Vagina (tissue), 2 donors: ENCODE measurements at regions not wholly inside any gene's neighbourhood (a gene's known extent, or its start where the extent isn't known, plus 50 kb on each side); places are given as distances from the start of the nearest gene placed in this dataset.

Experiments used
- DNase-seq, 2 donors: peaks; one replicate each; pipeline ENCODE4 v3.0.0-alpha.2; 2017; ENCODE audit errors: extremely low spot score in 2 of 2
- H3K27ac ChIP-seq: fragments of 200-600 bp; sonication (generic); one replicate; pipeline ENCODE4 v1.5.1; 2019
- H3K27me3 ChIP-seq: fragments of 200-600 bp; sonication (generic); one replicate; pipeline ENCODE4 v1.5.1; 2019
- H3K36me3 ChIP-seq, 2 donors: fragments of 200-600 bp; sonication (generic); one replicate each; pipeline ENCODE4 v1.5.1; 2017 to 2019
- H3K4me1 ChIP-seq: fragments of 200-600 bp; sonication (generic); one replicate; pipeline ENCODE4 v1.5.1; 2019
- H3K4me3 ChIP-seq, 2 donors: fragments of 200-600 bp; sonication (generic); 1 replicate in 1 of 2; 2 replicates in 1 of 2; pipeline ENCODE4 v1.5.1; 2016 to 2019
- H3K9me3 ChIP-seq: fragments of 200-600 bp; sonication (generic); one replicate; pipeline ENCODE4 v1.5.1; 2019
- POLR2A ChIP-seq, 2 donors: fragments of 450-650 bp; IDR thresholded peaks; one replicate each; pipeline ENCODE4 v1.6.1; 2017; ENCODE audit warnings: antibody characterized with exemption in 2 of 2, mild to moderate bottlenecking in 2 of 2, moderate library complexity in 2 of 2
- POLR2AphosphoS5 ChIP-seq, 2 donors: sonication (generic); formaldehyde crosslinking; IDR thresholded peaks; one replicate each; pipeline ENCODE4 v1.9.0; 2017; ENCODE audit warnings: antibody characterized with exemption in 2 of 2, mild to moderate bottlenecking in 2 of 2, low read depth in 1 of 2; ENCODE audit not compliant: insufficient read depth in 1 of 2
- intact Hi-C: fragments of 100-400 bp; cut with DNase I; formaldehyde crosslinking; loops from one replicate; pipeline ENCODE4 v1.15.1; 2023
- TF ChIP-seq, protein P1 (sequence below), 3 experiments: fragments of 450-650 bp in 2 of 3; fragments of 200-600 bp in 1 of 3; sonication (generic) in 1 of 3; IDR thresholded peaks; one replicate each; pipeline ENCODE4 v1.5.1; 2017 to 2019; ENCODE audit warnings: antibody characterized with exemption in 3 of 3, mild to moderate bottlenecking in 2 of 3, moderate library complexity in 2 of 3

DNA sequence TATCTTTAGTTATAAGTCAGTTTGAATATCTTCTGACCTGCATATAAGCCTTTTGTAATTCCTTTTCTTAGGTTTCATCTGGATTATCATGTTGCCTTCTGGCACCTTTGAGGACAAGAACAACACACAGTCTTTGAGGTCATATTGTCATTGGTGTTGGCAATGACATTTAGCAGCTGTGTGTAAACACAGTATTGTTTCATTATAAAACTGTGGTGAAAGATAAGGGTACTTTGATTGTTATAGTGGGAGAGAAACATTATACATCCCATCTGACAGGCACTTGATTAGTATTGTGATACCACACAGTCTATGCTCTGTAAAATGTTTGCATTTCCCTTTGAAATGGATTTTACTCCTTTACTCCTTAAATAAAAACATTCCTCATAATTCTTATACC is 313.5 kb downstream of the RPRM start:
- Histone ChIP-seq H3K27me3 (no peaks in the 10 kb centered on the region), H3K4me3 (no peak overlapping the region), H3K36me3 (no peaks in the 10 kb centered on the region), H3K9me3 (no peaks in the 10 kb centered on the region), H3K27ac (no peak overlapping the region), H3K4me1 (no peaks in the 10 kb centered on the region)
- TF ChIP-seq, protein P1, sequence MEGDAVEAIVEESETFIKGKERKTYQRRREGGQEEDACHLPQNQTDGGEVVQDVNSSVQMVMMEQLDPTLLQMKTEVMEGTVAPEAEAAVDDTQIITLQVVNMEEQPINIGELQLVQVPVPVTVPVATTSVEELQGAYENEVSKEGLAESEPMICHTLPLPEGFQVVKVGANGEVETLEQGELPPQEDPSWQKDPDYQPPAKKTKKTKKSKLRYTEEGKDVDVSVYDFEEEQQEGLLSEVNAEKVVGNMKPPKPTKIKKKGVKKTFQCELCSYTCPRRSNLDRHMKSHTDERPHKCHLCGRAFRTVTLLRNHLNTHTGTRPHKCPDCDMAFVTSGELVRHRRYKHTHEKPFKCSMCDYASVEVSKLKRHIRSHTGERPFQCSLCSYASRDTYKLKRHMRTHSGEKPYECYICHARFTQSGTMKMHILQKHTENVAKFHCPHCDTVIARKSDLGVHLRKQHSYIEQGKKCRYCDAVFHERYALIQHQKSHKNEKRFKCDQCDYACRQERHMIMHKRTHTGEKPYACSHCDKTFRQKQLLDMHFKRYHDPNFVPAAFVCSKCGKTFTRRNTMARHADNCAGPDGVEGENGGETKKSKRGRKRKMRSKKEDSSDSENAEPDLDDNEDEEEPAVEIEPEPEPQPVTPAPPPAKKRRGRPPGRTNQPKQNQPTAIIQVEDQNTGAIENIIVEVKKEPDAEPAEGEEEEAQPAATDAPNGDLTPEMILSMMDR (IDR thresholded peaks at IDR 0.05), result no peak
- TF ChIP-seq POLR2AphosphoS5 (IDR thresholded peaks at IDR 0.05; ENCODE audit: insufficient read depth in 1 of 2, low read depth in 1 of 2), result no peak
- TF ChIP-seq POLR2A (IDR thresholded peaks at IDR 0.05), result no peak
- intact Hi-C loops, result no loop called here
- DNase-seq, result no peak

DNA sequence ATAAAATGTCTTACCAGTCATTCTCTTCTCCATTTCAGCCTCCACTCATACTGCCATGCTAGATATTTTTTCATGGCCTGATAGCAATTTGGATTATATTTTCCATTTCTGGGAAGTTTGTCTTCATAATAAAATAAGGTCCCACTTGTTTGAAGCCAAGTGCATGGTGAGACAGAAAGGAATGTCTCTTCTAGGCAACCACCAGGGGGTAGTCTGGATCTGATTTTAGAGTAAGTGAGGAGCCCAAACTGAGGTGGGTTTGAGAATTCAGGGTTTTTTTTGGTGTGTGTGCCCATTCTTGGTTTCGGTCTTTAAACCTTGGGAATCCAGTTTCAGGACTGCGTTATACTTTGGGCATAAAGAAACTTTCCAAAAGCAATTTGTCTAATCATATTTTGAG is 315.5 kb downstream of the RPRM start:
- Histone ChIP-seq H3K4me3 (no peak overlapping the region), H3K27ac (no peak overlapping the region), H3K9me3 (no peaks in the 10 kb centered on the region), H3K36me3 (no peaks in the 10 kb centered on the region), H3K27me3 (no peaks in the 10 kb centered on the region), H3K4me1 (no peaks in the 10 kb centered on the region)
- intact Hi-C loops, result no loop called here
- no peak for TF ChIP-seq POLR2AphosphoS5 (IDR thresholded peaks at IDR 0.05; ENCODE audit: insufficient read depth in 1 of 2, low read depth in 1 of 2)
- TF ChIP-seq, protein P1 (IDR thresholded peaks at IDR 0.05), result peak in 1 of 3 experiments; percentile 26
- no peak for TF ChIP-seq POLR2A (IDR thresholded peaks at IDR 0.05)
- no peak for DNase-seq

DNA sequence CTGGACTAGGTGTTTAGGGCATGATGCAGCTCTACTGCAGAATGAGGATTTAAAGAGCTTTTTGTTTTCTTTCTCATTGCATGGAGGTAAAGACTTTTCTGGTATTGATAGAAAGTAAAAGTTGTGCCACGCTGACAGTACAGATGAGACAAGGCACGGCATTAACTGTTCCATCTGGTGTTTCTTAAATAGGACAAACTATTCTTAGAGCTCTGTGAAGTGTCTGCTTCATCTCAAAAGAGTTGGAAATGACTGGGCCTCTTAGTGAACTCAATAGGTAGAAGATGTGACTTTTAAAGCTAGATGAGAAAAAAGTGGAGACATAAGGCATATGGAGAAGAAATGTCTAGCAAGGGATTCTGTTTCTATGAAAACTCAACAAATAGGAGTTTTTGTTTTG is 321.8 kb downstream of the RPRM start:
- no peaks in the 10 kb centered on the region for H3K9me3 ChIP-seq
- H3K4me3 ChIP-seq, result no peak overlapping the region
- no peaks in the 10 kb centered on the region for H3K27me3 ChIP-seq
- no peak for DNase-seq
- no peak overlapping the region for H3K27ac ChIP-seq
- intact Hi-C loops, result no loop called here
- no peaks in the 10 kb centered on the region for H3K4me1 ChIP-seq
- TF ChIP-seq POLR2AphosphoS5 (IDR thresholded peaks at IDR 0.05; ENCODE audit: insufficient read depth in 1 of 2, low read depth in 1 of 2) (no peak), POLR2A (IDR thresholded peaks at IDR 0.05) (no peak)
- TF ChIP-seq, protein P1 (IDR thresholded peaks at IDR 0.05), result no peak
- H3K36me3 ChIP-seq, result no peaks in the 10 kb centered on the region

DNA sequence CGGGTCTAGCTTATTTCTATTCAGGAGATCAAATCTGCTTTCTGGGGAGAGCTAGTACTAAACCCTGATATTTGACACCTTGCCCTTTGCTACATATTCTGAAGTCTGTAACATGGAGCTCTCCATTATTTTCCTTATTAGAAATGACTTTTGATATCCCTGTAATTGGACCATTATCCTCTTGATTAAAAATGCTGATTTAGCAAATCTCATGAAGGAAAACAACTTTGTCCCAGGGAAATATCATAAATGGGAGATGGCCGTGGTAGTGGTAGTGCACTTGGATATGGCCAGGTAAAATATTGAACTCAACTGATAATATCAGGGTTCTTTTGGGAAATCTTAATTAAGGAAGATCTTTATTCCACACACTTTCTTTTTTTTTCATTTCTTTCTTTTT is 326.5 kb downstream of the RPRM start:
- intact Hi-C loops, result no loop called here

DNA sequence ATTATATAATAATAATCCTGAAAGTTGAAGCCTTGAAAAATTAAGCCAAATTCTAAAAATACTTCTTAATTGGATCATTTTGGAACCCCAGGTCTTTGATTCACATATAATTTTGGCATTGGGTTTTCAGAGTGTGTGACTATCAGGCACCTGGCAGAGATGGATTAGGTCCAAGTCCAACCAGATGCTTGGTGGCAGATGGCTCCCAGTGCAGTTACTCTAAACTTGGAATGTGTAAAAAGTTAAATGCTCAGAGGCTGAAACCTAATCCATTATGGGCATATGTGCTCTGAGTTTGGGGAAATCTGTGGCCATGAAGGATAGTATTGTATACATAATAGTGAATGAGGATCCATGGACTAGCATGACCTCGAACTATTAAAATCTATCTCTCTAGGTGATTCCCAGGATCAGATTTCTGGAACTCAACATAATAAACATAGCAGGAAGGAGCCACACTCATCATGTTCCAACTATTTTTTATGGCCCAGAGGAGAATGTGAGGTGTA is 333.0 kb downstream of the RPRM start:
- intact Hi-C loops, result no loop called here

More for the DNA sequence above, 326.5 kb downstream of the RPRM start:
- H3K27ac ChIP-seq, result no peak overlapping the region
- H3K4me1 ChIP-seq, result no peaks in the 10 kb centered on the region
- TF ChIP-seq POLR2AphosphoS5 (IDR thresholded peaks at IDR 0.05; ENCODE audit: insufficient read depth in 1 of 2, low read depth in 1 of 2), result no peak
- TF ChIP-seq, protein P1 (IDR thresholded peaks at IDR 0.05), result no peak
- no peak for TF ChIP-seq POLR2A (IDR thresholded peaks at IDR 0.05)
- H3K4me3 ChIP-seq, result no peak overlapping the region
- H3K9me3 ChIP-seq, result no peaks in the 10 kb centered on the region
- no peaks in the 10 kb centered on the region for H3K36me3 ChIP-seq
- no peaks in the 10 kb centered on the region for H3K27me3 ChIP-seq
- DNase-seq, result no peak

More for the DNA sequence above, 333.0 kb downstream of the RPRM start:
- no peak for DNase-seq
- Histone ChIP-seq H3K27ac (no peak overlapping the region), H3K9me3 (no peaks in the 10 kb centered on the region), H3K36me3 (no peaks in the 10 kb centered on the region), H3K4me1 (no peaks in the 10 kb centered on the region), H3K27me3 (no peaks in the 10 kb centered on the region), H3K4me3 (no peak overlapping the region)
- TF ChIP-seq POLR2AphosphoS5 (IDR thresholded peaks at IDR 0.05; ENCODE audit: insufficient read depth in 1 of 2, low read depth in 1 of 2), result no peak
- TF ChIP-seq POLR2A (IDR thresholded peaks at IDR 0.05), result no peak
- TF ChIP-seq, protein P1 (IDR thresholded peaks at IDR 0.05), result no peak
